ENCODE measurements at regions not wholly inside any gene's neighbourhood (a gene's known extent, or its start where the extent isn't known, plus 50 kb on each side); places are given as distances from the start of the nearest gene placed in this dataset.

GRCh38 chr21:24204641-24205040 is 1402.6 kb downstream of the MRPL39 start:
- TF ChIP-seq POLR2A (IDR thresholded peaks at IDR 0.05) = no peak
- TF ChIP-seq EP300 (IDR thresholded peaks at IDR 0.05) = no peak
